NCI-H82 treated with DMSO at 0.1 percent for 48 hours (cell line): ENCODE measurements at regions not wholly inside any gene's neighbourhood (a gene's known extent, or its start where the extent isn't known, plus 50 kb on each side); places are given as distances from the start of the nearest gene placed in this dataset.
"Not testable (repeated sequence)": the region's sequence is repeated elsewhere in the genome, so short reads cannot be mapped to it uniquely, and the experiment has no call there.

ENCODE experiments used
- DNase-seq: peaks from one replicate; lab custom pipeline; 2025; ENCODE audit not compliant: unreplicated experiment; lab: John Stamatoyannopoulos, UW

- no peak for DNase-seq
Measured at GRCh38 chr14:30357791-30358190, 201.2 kb upstream of the G2E3 start.

DNA sequence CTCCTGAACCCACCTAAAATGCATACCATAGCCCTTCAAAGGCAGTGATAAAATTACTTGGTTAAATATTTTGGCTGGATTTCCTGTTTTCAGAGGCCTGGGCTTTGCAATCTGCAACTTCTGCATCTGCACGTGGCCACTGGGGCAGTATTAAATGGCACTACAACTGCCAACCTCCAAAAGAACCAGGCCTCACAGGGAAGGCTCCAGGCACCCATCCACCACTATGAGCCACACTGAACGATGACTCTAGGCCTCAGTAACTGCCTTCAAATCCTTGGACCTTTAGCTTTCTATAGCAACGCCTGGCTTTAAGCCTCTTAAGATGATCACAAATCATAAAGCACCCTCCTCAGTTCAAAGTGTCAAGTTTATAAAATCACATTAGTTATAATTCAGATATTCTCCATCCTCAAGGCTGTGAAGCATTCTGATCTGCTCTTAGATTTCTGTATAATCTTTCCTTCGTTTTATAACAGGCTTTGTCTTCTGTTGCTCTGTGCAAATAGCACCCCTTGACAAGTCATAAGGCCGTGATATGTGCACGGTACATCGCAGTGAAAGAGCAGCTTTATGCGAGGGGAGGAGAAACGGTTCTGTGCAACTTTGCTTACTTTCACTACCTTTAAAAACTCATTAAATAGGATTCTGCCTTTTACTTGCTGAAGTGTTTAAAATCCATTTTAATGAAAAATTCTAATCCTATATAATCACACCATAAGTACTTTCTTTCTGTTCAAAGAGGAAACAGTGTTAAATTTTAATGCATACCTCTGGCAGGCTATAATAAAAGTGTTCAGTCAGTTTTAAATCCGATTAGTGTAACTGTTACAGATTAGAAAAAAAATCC, 196.4 kb upstream of the G2E3 start:
- peak; percentile 81 for DNase-seq

DNA sequence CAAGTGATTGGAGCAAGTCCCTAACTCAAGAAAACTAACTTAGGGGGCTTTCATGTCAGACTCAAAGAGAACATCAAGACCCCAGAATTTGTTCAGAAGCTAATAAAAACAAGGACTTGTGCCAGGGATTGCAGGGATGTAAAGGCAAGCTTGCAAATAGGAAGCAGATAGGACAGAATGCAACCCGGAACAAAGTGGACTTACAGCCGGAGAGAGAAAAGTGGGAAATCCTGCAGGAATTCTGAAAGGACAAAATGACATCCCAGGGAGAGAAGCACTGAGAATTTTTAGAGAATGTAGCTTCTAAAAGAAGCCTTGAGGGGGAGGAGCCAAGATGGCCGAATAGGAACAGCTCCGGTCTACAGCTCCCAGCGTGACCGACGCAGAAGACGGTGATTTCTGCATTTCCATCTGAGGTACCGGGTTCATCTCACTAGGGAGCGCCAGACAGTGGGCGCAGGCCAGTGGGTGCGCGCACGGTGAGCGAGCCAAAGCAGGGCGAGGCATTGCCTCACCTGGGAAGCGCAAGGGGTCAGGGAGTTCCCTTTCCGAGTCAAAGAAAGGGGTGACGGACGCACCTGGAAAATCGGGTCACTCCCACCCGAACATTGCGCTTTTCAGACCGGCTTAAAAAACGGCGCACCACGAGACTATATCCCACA, 195.6 kb upstream of the G2E3 start:
- DNase-seq: not testable (repeated sequence)

GRCh38 chr14:30369502-30370180, 189.3 kb upstream of the G2E3 start:
- DNase-seq: no peak

DNA sequence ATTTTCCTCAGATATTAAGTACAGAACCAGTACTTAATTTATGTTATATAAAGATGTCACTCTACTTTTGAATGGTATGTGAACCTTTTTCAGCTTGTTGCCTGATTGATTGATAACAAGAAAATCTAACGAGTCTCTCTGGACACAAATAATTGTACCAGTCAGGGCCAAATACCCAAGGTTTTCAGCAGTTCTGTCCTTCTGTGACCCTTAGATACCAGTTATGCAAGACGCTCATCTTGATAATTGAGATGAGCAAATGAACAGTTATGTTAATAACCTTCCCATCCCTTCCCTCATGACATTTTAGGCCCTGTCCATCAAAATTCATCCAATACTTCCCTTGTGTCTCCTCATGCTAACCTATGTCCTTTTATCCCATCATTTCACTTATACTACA, 185.9 kb upstream of the G2E3 start:
- DNase-seq: no peak

DNA sequence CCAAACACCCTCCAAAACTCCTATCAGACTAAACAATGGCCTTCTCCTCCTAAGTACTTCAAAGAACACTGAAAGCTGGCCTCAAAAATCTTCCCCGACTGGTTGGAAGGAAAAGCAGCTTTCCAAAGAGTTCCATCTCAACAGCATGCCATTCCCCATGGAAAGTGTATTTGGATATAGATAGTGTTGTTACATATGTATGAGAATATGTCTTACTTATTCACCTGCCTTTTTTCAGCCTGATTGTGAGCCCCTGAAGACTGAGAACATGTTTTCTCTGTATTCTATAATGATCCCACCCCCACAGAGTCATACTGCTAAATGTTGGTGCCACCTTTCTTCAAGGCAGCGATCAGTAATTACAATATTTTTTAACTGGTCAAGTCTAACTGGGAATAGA, 185.4 kb upstream of the G2E3 start:
- DNase-seq: no peak

GRCh38 chr14:30375296-30375892, 183.6 kb upstream of the G2E3 start:
- peak; percentile 26 for DNase-seq

GRCh38 chr14:30381861-30382480, 177.0 kb upstream of the G2E3 start:
- no peak for DNase-seq

- no peak for DNase-seq
Measured at GRCh38 chr14:30385925-30386324, 173.0 kb upstream of the G2E3 start.

GRCh38 chr14:30387871-30388270, 171.1 kb upstream of the G2E3 start:
- no peak for DNase-seq

GRCh38 chr14:30389134-30389876, 169.7 kb upstream of the G2E3 start:
- no peak for DNase-seq

GRCh38 chr14:30389877-30390385, 169.0 kb upstream of the G2E3 start:
- DNase-seq: no peak

DNA sequence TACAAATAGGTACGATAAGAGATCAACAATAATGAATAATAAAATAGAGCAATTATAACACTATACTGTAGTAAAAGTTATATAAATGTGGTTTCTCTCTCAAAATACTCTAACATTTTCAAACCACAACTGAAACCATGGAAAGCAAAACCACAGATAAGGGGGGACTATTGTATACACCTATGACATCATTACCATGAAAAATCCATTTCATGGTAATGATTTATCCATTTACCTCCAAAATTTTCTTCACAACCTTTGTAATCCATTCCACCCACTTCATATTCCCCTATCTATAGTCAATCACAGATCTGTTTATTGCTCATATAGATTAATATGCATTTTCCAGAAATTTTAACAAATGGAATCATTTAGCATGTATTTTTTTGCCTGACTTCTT, 163.9 kb upstream of the G2E3 start:
- no peak for DNase-seq

- DNase-seq: no peak
Measured at GRCh38 chr14:30402846-30403245, 156.1 kb upstream of the G2E3 start.

- DNase-seq: no peak
Measured at GRCh38 chr14:30403791-30404190, 155.2 kb upstream of the G2E3 start.

- DNase-seq: not testable (repeated sequence)
Measured at GRCh38 chr14:30409508-30410015, 149.4 kb upstream of the G2E3 start.

GRCh38 chr14:30410986-30411385, 148.0 kb upstream of the G2E3 start:
- DNase-seq: no peak

DNA sequence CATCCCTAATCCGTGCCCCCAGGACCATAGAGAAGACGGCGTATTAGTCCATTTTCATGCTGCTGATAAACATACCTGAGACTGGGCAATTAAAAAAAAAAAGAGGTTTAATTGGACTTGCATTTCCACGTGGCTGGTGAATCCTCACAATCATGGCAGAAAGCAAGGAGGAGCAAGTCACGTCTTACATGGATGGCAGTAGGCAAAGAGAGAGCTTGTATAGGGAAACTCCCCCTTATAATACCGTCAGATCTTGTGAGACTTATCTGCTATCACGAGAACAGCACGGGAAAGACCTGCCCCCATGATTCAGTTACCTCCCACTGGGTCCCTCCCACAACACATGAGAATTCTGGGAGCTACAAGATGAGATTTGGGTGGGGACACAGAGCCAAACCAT, 145.8 kb upstream of the G2E3 start:
- not testable (repeated sequence) for DNase-seq

- no peak for DNase-seq
Measured at GRCh38 chr14:30417121-30417520, 141.8 kb upstream of the G2E3 start.

GRCh38 chr14:30417999-30418398, 141.0 kb upstream of the G2E3 start:
- DNase-seq: no peak
